Activated T-helper 17 cell treated with anti-CD3 and anti-CD28 coated beads, Interleukin-2, amount 50 U/mL, for 72 hours (primary cell): ENCODE measurements at regions not wholly inside any gene's neighbourhood (a gene's known extent, or its start where the extent isn't known, plus 50 kb on each side); places are given as distances from the start of the nearest gene placed in this dataset.
"Not testable (repeated sequence)": the region's sequence is repeated elsewhere in the genome, so short reads cannot be mapped to it uniquely, and the experiment has no call there.

ENCODE experiments used
- ATAC-seq: fragments of 150-1000 bp; cut with Tn5 transposase; replicated peaks from 2 replicates; pipeline ENCODE4 v1.10.0; 2021; ENCODE audit warnings: mild to moderate bottlenecking, moderate library complexity
- H3K27ac Mint-ChIP-seq: one replicate; pipeline ENCODE4 v1.8.0; 2022; ENCODE audit warnings: mixed read lengths
- H3K27me3 Mint-ChIP-seq: one replicate; pipeline ENCODE4 v1.8.0; 2022; ENCODE audit warnings: mixed read lengths
- H3K36me3 Mint-ChIP-seq: one replicate; pipeline ENCODE4 v1.8.0; 2022; ENCODE audit warnings: low read depth, mild to moderate bottlenecking, mixed read lengths
- H3K4me1 Mint-ChIP-seq: one replicate; pipeline ENCODE4 v1.8.0; 2022; ENCODE audit warnings: mixed read lengths
- H3K4me3 Mint-ChIP-seq: one replicate; pipeline ENCODE4 v1.8.0; 2022; ENCODE audit warnings: mild to moderate bottlenecking, mixed read lengths
- H3K9me3 Mint-ChIP-seq: one replicate; pipeline ENCODE4 v1.8.0; 2022; ENCODE audit warnings: mixed read lengths

DNA sequence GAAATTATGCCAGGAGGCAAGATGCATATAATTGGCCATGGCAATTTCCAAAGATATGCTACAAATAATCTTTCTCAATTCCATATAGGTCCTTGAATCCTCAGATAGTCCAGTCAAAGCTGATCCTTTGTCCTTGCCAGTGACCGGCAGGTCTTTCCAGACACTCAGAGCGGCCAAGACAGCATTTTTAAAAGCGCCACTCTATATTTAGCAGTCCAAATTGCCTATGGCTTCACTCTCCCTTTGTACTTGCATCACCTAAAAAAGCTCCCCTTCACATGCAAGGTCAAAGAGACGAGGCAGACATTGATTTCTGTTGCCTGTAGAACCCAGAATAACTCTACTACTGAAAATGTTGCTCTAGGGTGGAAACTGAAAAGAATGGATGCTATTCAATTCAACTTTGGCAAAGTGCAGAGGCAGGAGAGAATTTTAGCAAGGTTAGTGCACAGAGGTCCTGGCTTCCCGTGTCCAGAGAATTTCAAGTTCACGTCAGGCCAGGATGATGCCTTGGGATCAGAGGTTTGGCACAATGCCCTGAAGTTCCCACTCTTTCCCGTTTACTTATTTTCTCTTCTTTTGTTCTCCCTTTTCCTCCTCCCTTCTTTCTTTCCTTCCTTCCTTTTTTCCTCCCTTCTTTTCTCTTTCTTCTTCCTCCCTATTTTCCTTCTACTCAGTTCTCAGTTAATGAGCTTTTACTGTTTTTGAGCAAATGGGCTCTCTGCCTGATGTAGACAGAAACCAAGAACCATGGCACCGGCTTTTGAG, 108.5 kb downstream of the KCNK1 start:
- no peak overlapping the region for H3K27ac Mint-ChIP-seq
- no peaks in the 10 kb centered on the region for H3K9me3 Mint-ChIP-seq
- peaks cover 10% of the 10 kb centered on the region for H3K27me3 Mint-ChIP-seq

DNA sequence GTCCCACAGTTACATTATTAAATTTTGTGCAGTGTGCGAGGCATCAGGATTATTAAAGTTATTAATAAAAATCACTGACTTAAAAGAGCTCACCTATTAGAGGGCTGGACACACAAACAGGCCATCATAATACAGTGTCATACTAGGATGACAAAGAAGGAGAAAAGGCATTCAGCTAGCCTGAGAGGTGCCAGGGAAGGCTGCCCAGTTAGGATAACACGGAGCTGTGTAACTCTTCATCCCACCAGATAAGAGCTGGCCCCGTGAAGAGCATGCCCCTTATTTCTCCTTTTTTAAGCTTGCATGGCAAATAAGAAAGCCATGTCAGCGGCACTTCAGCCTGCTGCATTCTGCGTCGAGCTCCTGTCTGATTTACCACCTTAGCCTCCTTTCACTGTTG, 109.5 kb downstream of the KCNK1 start:
- Mint-ChIP-seq H3K9me3 (no peaks in the 10 kb centered on the region), H3K4me3 (no peak overlapping the region), H3K36me3 (no peaks in the 10 kb centered on the region), H3K27ac (no peak overlapping the region), H3K4me1 (no peaks in the 10 kb centered on the region), H3K27me3 (peaks cover 10% of the 10 kb centered on the region)
- ATAC-seq: no peak

More for the DNA sequence above, 108.5 kb downstream of the KCNK1 start:
- no peak for ATAC-seq
- Mint-ChIP-seq H3K36me3 (no peaks in the 10 kb centered on the region), H3K4me3 (no peak overlapping the region), H3K4me1 (no peaks in the 10 kb centered on the region)

DNA sequence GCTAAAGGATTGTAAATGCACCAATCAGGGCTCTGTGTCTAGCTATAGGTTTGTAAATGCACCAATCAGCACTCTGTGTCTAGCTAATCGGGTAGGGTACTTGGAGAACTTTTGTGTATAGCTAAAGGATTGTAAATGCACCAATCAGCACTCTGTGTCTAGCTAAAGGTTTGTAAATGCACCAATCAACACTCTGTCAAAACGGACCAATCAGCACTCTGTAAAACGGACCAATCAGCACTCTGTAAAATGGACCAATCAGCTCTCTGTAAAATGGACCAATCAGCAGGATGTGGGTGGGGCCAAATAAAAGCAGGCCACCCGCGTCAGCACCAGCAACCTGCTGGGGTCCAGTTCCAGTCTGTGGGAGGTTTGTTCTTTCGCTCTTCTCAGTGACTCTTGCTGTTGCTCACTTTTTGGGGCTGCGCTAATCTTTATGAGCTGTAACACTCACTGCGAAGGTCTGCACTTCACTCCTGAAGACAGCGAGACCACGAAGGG, 110.3 kb downstream of the KCNK1 start:
- not testable (repeated sequence) for ATAC-seq, H3K27me3 Mint-ChIP-seq, H3K36me3 Mint-ChIP-seq, H3K27ac Mint-ChIP-seq, H3K4me1 Mint-ChIP-seq, H3K4me3 Mint-ChIP-seq, H3K9me3 Mint-ChIP-seq

DNA sequence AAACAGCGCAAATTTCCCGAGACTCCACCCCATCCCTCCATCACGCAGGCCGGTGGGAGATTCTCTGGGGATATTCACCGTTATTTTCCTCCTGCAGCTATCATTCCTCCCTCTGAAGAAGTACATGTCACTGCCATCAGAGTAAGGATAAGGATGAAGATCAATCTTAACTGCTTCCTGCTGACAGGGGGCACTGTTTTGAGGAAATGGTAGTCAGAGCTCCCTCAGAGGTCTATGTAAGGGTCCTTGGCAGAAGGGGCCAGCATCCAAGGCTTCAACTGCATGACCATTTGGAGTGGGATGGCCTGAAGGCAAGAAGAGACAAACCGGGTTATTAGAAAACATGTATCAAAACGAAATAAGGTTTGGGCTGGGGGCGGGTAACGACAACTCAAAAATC, 111.5 kb downstream of the KCNK1 start:
- no peak for ATAC-seq
- Mint-ChIP-seq H3K27me3 (peaks cover 5% of the 10 kb centered on the region), H3K4me1 (no peaks in the 10 kb centered on the region), H3K36me3 (no peaks in the 10 kb centered on the region), H3K4me3 (no peak overlapping the region), H3K27ac (no peak overlapping the region), H3K9me3 (no peaks in the 10 kb centered on the region)

DNA sequence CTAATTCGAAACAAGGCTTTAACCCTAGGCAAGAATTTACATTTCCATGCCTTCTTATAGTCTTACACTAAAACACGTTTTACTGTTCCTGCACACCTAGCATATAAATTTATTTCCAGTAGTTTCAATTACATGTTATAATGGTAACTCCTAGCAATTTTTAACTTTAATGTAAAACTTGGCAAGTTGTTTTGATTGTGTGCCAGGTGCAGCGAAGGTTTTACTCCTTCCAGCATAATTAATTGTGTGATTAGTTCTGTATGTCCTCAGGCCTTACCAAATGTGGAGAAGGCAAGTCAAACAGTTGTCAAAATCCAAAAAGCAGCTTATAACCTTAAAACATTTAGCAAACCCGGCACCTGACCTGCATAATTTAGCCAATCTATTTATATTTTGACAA, 114.8 kb downstream of the KCNK1 start:
- H3K36me3 Mint-ChIP-seq: no peaks in the 10 kb centered on the region
- H3K27ac Mint-ChIP-seq: no peak overlapping the region
- no peaks in the 10 kb centered on the region for H3K9me3 Mint-ChIP-seq
- no peaks in the 10 kb centered on the region for H3K27me3 Mint-ChIP-seq
- ATAC-seq: no peak
- no peaks in the 10 kb centered on the region for H3K4me1 Mint-ChIP-seq
- H3K4me3 Mint-ChIP-seq: no peak overlapping the region

DNA sequence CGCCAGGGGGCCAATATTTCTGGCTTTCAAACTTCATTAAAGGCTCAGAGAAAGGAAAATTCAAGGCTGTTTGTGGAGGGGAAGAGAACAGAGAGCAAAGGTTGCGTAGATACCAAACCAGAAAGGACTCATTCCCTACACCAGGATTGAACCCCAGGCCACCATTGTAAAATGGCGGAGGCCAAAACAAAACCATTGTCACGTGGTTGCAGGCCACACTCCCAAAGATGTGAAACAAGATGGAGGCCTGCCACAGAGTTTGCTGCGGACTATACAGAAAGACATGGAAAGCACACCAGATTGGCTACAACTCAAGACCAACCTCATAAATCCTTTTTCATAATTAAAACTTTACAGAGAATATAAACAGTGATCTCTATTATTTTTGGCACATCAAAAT, 116.5 kb downstream of the KCNK1 start:
- Mint-ChIP-seq H3K27ac (no peak overlapping the region), H3K4me1 (no peaks in the 10 kb centered on the region), H3K27me3 (peaks cover 5% of the 10 kb centered on the region), H3K36me3 (no peaks in the 10 kb centered on the region), H3K4me3 (no peak overlapping the region), H3K9me3 (no peaks in the 10 kb centered on the region)
- no peak for ATAC-seq

DNA sequence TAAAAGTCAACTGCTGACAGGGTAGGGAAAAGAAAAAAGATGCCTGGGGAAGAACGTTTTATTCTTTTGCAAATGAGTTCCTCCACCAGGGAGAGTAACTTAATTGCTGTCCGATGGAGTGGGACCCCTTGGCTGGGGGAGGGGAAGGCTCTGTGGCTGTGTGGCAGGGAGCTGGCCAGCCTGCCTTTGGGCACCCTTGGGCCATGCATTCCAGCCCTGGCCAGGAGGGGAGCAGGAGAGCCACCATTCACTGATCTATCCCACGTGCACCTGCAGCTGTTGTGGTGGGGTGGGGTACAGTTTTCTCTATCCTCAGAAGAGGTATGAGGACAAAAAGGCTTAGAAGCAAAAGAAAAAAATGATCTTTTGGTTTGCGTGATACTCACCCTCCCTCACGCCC, 116.9 kb downstream of the KCNK1 start:
- H3K27ac Mint-ChIP-seq: no peak overlapping the region
- H3K4me1 Mint-ChIP-seq: no peaks in the 10 kb centered on the region
- no peaks in the 10 kb centered on the region for H3K9me3 Mint-ChIP-seq
- peaks cover 5% of the 10 kb centered on the region for H3K27me3 Mint-ChIP-seq
- no peak for ATAC-seq
- no peaks in the 10 kb centered on the region for H3K36me3 Mint-ChIP-seq
- H3K4me3 Mint-ChIP-seq: no peak overlapping the region

DNA sequence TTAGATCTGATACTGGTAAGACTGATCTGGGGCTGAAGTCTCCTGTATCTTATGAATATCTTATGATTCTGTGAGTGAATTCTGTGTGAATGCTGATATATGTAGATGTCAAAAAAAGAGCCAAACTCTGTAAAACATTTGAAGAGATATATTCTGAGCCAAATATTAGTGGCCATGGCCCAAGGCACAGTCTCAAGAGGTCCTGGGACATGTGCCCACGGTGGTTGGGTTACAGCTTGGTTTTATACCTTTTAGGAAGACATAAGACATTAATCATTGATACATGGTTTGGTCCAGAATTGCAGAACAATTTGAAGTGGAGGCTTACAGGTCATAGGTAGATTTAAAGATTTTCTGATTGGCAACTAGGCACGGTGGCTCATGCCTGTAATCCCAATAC, 118.3 kb downstream of the KCNK1 start:
- Mint-ChIP-seq H3K4me1 (no peaks in the 10 kb centered on the region), H3K9me3 (no peaks in the 10 kb centered on the region), H3K27me3 (peaks cover 5% of the 10 kb centered on the region), H3K36me3 (no peaks in the 10 kb centered on the region), H3K4me3 (no peak overlapping the region), H3K27ac (no peak overlapping the region)
- ATAC-seq: no peak

DNA sequence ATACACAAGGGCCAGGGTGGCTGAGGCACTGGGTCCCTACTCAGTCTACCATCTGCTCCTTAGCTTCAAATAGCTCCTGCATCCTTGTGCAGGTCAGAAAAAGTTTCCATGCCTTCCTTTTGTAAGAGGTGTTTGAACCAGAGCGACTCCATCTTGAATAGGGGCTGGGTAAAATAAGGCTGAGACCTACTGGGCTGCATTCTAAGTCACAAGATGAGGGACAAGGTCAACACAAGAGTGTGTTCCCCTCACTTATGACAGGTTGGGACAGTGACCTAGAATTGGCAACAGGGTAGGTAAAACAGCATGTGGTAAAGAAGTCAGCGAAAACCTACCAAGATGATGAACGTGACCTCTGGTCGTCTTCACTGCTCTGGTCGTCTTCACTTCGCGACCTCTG, 120.5 kb downstream of the KCNK1 start:
- no peaks in the 10 kb centered on the region for H3K4me1 Mint-ChIP-seq
- H3K27me3 Mint-ChIP-seq: peaks cover 5% of the 10 kb centered on the region
- no peak for ATAC-seq
- H3K27ac Mint-ChIP-seq: no peak overlapping the region
- no peaks in the 10 kb centered on the region for H3K36me3 Mint-ChIP-seq
- H3K4me3 Mint-ChIP-seq: no peak overlapping the region
- no peaks in the 10 kb centered on the region for H3K9me3 Mint-ChIP-seq

DNA sequence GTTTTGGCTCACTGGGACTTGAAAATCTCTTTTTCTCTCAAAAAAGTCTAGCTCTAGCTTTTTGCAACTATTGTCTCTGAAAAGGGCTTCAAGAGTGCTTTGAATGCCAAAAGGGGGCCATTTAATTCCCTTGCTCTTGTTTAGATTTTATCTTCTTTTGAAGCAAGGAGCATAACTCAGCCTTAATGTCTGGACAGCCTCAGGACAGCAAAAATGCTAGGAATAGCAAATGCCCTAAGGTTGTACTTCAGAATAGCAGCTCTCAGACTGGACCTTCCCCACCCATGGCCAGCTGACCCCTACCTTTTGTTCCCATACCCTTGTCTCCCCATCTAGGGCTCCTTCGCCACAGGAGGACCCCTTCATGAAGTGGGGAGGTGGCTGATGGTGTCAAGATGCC, 121.4 kb downstream of the KCNK1 start:
- no peaks in the 10 kb centered on the region for H3K9me3 Mint-ChIP-seq
- H3K4me1 Mint-ChIP-seq: no peaks in the 10 kb centered on the region
- H3K36me3 Mint-ChIP-seq: no peaks in the 10 kb centered on the region

DNA sequence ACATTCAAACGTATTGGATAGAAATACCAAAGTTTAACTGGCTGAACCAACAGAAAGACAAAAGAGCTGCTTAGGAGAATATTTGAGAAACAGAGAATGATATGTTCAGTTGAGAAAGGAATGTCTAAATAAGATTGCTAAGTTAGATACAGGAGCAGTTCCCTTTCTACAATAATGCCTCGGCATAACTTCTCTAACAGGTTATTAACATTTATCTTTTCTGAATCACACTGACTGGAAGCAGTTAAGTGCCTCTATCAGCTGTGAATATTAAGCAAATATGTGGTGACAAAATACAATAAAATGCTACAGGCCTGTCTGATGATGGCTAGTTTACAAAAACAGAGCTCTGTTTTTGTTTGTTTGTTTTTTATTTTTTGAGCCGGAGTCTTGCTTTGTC, 121.9 kb downstream of the KCNK1 start:
- no peak for ATAC-seq
- no peak overlapping the region for H3K27ac Mint-ChIP-seq
- no peaks in the 10 kb centered on the region for H3K36me3 Mint-ChIP-seq
- H3K4me3 Mint-ChIP-seq: no peak overlapping the region
- H3K4me1 Mint-ChIP-seq: no peaks in the 10 kb centered on the region
- no peaks in the 10 kb centered on the region for H3K9me3 Mint-ChIP-seq
- peaks cover 5% of the 10 kb centered on the region for H3K27me3 Mint-ChIP-seq

More for the DNA sequence above, 121.4 kb downstream of the KCNK1 start:
- ATAC-seq: no peak
- Mint-ChIP-seq H3K4me3 (no peak overlapping the region), H3K27ac (no peak overlapping the region), H3K27me3 (peaks cover 5% of the 10 kb centered on the region)

DNA sequence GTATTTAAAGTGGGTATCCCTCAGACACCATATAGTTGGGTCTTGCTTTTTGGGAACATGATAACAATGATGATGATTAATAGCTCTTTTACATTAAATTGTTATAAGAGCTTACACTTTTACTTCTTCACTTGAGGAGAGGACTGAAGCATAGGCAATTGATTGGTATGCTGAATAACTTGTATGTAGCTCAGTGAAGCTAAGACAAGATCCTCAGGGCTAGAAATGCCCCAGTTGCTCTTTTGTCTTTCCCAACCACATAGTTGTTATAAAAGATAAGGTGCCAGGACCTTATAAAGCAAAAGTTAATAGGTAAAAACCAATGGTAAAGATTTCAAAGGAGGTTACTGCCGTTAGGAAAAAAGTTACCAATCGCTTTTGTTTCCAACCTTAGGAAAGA, 123.4 kb downstream of the KCNK1 start:
- H3K36me3 Mint-ChIP-seq: no peaks in the 10 kb centered on the region
- no peak overlapping the region for H3K27ac Mint-ChIP-seq
- no peaks in the 10 kb centered on the region for H3K9me3 Mint-ChIP-seq
- H3K4me1 Mint-ChIP-seq: no peaks in the 10 kb centered on the region
- H3K4me3 Mint-ChIP-seq: no peak overlapping the region
- H3K27me3 Mint-ChIP-seq: peaks cover 5% of the 10 kb centered on the region
- ATAC-seq: no peak

DNA sequence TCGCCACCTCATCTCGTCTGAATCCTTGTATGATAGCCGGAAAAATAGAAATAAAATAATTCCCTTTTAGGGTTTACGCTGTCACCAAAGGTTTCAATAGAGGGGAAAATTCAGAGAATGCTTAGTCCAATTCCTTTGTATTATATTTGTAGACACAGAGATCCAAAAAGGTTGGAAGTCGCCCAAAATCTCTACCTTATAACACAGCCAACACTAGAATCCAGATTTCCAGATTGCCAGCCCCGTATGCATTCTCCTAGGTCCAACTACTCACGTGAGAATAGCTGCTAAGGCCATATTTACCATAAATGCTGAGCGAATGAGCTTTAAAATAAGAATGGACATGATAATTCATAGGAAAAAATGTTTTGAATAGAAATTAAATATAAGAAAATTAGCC, 124.5 kb downstream of the KCNK1 start:
- H3K27ac Mint-ChIP-seq: no peak overlapping the region
- H3K36me3 Mint-ChIP-seq: no peaks in the 10 kb centered on the region

DNA sequence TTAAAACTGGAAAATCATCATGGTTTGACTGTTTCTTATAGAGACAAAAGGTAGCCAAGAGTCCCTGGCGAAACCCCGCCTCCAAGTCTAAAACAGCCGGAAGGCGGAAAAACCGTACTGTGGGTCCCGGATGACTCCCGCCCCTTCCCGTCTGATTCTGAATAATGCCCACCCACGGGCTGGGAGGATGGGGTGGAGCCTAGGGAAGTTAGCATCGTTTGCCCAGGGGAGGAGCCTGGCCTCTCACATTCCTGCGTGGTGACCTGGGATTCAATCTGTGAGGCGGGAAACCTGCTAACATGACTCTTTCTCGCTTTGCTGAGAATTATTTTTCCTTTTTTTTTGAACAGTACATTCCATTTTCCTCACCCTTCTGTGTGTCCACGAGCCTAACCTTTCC, 124.9 kb downstream of the KCNK1 start:
- Mint-ChIP-seq H3K4me1 (no peaks in the 10 kb centered on the region), H3K36me3 (no peaks in the 10 kb centered on the region), H3K27me3 (peaks cover 4% of the 10 kb centered on the region), H3K4me3 (no peak overlapping the region), H3K9me3 (no peaks in the 10 kb centered on the region), H3K27ac (no peak overlapping the region)
- ATAC-seq: no peak

More for the DNA sequence above, 124.5 kb downstream of the KCNK1 start:
- Mint-ChIP-seq H3K27me3 (peaks cover 5% of the 10 kb centered on the region), H3K9me3 (no peaks in the 10 kb centered on the region), H3K4me3 (no peak overlapping the region), H3K4me1 (no peaks in the 10 kb centered on the region)
- ATAC-seq: no peak

DNA sequence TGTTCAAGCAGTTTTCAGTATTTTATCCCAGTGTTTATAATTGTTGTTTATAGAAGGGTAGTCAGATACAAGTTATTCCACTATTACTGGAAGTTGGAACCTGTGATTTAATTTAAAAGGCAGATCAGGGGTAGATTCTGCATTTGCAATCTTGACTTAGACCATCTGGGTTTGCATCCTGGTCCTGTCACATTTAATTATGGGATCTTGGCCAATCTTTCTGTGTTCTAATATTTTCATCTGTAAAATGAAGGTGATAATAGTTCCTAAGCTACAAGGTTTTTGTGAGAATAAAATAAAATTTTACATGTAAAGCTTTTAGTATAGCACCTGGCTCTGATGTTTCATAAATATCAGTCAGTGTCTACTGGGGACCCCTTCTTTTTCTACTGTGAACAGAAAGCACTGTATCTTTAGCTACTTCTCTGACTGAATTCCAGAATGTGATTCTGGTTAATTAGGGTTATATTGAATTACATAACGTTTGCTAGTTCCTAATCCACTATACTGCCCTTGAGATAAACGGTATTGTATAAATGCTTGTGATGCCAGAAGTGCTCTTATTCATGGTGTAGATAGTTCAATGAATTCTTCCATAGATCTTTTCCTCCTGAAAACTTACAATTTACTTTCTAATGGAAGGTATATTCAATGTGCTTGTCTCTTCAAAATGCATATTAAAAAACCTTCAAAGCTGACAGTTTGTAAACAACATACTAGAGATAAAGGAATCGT, 131.0 kb downstream of the KCNK1 start:
- no peaks in the 10 kb centered on the region for H3K9me3 Mint-ChIP-seq
- no peaks in the 10 kb centered on the region for H3K4me1 Mint-ChIP-seq
- H3K4me3 Mint-ChIP-seq: no peak overlapping the region
- no peaks in the 10 kb centered on the region for H3K36me3 Mint-ChIP-seq
- ATAC-seq: no peak
- H3K27me3 Mint-ChIP-seq: peaks cover 18% of the 10 kb centered on the region
- H3K27ac Mint-ChIP-seq: no peak overlapping the region
